ENCODE measurements at regions not wholly inside any gene's neighbourhood (a gene's known extent, or its start where the extent isn't known, plus 50 kb on each side); places are given as distances from the start of the nearest gene placed in this dataset.

DNA sequence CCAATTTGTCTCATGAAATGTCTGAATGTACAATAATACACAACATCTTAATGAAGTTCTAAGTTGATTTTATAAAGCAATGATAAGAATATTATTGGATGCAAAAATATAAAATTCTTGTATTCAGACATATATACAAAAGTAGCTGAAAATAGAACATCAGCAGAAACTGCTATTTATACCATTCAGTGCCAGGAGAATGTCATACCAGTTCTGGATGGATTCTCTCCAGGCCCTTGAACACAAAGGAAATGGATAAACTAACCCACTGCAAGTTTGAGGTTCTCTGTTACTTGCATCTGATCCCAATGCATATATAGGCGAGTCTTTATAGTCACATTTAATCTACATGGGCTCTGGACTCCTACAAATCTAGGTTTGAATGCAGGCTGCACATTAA is 126.3 kb upstream of the KLF3 start:
- TF ChIP-seq, protein P1, sequence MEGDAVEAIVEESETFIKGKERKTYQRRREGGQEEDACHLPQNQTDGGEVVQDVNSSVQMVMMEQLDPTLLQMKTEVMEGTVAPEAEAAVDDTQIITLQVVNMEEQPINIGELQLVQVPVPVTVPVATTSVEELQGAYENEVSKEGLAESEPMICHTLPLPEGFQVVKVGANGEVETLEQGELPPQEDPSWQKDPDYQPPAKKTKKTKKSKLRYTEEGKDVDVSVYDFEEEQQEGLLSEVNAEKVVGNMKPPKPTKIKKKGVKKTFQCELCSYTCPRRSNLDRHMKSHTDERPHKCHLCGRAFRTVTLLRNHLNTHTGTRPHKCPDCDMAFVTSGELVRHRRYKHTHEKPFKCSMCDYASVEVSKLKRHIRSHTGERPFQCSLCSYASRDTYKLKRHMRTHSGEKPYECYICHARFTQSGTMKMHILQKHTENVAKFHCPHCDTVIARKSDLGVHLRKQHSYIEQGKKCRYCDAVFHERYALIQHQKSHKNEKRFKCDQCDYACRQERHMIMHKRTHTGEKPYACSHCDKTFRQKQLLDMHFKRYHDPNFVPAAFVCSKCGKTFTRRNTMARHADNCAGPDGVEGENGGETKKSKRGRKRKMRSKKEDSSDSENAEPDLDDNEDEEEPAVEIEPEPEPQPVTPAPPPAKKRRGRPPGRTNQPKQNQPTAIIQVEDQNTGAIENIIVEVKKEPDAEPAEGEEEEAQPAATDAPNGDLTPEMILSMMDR (IDR thresholded peaks at IDR 0.05; ENCODE audit: insufficient read depth, low read length, poor library complexity, severe bottlenecking) = no peak
- no peak for TF ChIP-seq EZH2phosphoT487 (conservative IDR thresholded peaks at IDR 0.05; ENCODE audit: low read length)

Measured in SU-DHL-6 (cell line).